D341Med (cell line): ENCODE measurements at regions not wholly inside any gene's neighbourhood (a gene's known extent, or its start where the extent isn't known, plus 50 kb on each side); places are given as distances from the start of the nearest gene placed in this dataset.

Source experiments
- DNase-seq: peaks from one replicate; pipeline ENCODE4 v3.0.0; 2012; ENCODE audit warnings: low spot score

DNA sequence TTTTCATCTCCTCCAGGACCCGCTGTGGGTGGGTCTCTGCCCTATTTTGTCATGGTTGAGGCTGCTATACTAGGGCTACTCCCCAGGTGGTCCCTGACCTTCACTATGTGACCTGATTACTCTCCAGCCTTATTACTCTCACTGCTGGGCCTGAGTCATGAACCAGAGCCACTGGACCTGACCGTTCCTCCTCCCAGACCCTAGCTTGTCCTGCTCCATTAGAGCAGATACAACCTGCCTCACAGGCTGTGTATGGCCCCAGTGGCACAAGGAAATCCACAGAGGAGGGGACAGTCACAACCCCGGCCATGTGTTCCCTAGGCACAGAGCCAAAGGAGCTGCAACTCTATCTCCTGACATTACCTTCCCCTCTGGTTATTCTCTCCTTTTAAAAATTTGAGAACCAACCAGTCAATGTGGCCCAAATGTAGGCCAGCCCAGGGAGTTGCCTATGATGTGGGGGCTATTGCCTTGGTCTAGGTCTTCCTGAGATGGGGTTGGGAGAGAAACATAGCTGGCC is 96.0 kb upstream of the FSTL4 start:
- no peak for DNase-seq

- DNase-seq, result no peak
These were observed 95.3 kb upstream of the FSTL4 start for GRCh38 chr5:133707629-133708028.

GRCh38 chr5:133706506-133707430 is 94.4 kb upstream of the FSTL4 start:
- no peak for DNase-seq

GRCh38 chr5:133705331-133705730 is 93.0 kb upstream of the FSTL4 start:
- no peak for DNase-seq

DNA sequence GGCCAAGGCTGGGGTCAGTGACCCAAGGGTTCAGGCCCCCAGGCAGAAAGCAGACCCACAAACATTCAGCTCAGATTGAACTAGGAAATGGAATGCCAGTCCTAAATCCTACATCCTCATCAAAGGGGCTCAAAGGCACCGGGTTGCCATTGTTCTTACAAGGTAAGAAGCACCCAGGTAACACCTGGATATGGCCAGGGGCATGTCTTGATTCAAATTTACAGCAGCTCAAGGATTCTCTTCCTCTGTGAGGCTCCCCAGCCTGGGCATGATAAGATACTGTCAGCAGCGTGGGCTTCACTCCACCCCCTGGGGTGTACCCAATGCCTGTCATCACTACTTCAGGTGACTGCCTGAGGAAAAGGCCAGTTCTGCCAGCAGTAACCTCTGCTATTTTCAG is 92.1 kb upstream of the FSTL4 start:
- no peak for DNase-seq

DNA sequence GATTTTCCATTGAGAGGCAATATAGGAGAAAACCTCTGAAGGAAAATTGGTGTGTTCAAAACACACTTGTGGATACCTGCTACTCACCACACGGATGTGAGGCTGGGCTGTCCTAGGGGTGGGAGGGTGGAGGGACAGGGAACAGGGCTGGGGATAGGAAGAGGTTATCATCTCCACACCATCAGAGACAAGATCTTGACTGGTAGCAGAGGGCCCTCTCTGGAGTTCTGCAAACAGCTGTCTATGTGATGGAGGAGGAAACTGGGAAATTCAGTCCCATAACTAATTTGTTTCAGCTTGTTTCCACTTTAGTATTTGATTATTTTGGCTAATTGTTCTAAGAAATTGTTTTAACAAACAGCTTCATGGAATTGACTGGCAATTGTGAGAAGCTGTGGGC is 91.6 kb upstream of the FSTL4 start:
- no peak for DNase-seq

DNA sequence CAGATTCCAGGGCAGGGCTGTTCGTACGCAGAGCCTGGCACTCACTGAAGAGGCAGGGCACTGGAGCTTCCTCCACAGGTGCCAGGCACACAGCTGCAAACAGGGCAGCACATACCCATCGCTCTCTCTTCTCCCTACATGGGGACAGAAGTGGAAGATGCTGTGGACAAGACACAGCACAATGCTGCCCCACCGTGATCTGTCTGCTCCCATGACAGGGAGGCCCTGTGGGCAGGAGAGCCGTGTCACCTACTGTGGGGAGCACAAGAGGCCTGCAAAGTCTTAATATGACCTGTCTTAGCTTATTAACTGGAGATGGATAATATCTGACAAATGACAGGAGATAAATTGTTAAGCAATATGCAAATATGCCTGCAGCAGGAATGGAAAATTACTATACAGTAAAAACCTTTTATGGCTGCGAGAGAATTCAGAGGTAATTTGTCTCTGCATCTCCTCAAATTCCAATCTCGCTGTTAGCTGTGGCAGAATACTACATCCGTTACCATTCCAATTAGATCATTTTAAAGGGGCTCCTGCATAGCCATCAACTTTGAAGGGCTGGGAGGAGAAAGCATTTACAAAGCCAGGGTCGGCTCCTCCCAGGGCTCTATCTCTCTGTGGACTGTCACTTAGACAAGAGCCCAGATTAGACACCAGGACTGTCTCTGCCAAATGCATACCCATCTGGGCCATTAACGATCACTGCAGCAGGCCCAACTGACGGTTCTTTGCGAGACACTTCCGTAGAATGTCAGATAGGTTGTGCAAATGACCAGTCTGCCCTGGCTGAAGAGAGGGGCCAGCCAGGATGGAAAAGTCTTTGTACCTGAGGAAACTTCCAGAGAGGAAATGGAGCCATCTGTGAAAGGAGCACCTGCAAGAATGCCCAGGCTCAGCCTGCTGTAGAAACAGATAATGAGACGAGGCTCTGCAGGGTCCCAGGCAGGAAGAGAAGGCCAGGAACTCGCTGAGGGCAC is 90.7 kb upstream of the FSTL4 start:
- DNase-seq, result no peak

DNA sequence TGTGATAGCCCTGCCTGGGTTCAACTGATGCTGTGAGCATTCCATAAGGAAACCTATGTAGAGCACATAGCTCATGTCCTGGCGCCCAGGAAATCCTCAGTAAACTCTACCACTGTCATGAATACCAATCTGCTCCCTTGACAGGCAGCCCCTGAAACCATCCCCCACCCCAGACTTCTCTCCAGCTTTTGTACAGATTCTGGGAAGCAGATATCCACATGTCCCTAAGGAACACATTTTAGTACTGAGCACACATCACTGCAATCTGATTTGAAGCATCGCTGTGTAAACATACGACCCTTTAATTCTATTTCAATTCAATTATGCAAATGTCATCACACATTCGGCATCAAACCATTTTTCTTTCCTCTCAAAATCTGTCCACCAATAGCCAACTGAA is 89.5 kb upstream of the FSTL4 start:
- DNase-seq, result no peak

DNA sequence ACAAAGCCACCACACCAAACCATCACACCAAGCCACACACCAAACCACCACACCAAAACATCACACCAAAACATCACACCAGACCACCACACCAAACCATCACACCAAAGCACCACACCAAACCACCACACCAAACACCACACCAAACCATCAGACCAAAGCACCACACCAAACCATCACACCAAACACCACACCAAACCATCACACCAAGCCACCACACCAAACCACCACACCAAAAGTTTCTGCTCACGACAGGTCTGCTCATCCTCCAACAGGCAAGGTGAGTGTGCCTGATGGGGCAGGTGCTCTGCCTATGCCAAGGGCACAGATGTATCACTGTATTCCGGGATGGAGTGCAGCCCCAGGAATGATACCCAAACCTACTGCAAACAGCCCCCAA is 87.9 kb upstream of the FSTL4 start:
- DNase-seq, result no peak

- no peak for DNase-seq
These were observed 86.5 kb upstream of the FSTL4 start for GRCh38 chr5:133698646-133699526.

GRCh38 chr5:133698259-133698554 is 85.9 kb upstream of the FSTL4 start:
- DNase-seq, result no peak

GRCh38 chr5:133697536-133698258 is 85.4 kb upstream of the FSTL4 start:
- DNase-seq, result no peak

DNA sequence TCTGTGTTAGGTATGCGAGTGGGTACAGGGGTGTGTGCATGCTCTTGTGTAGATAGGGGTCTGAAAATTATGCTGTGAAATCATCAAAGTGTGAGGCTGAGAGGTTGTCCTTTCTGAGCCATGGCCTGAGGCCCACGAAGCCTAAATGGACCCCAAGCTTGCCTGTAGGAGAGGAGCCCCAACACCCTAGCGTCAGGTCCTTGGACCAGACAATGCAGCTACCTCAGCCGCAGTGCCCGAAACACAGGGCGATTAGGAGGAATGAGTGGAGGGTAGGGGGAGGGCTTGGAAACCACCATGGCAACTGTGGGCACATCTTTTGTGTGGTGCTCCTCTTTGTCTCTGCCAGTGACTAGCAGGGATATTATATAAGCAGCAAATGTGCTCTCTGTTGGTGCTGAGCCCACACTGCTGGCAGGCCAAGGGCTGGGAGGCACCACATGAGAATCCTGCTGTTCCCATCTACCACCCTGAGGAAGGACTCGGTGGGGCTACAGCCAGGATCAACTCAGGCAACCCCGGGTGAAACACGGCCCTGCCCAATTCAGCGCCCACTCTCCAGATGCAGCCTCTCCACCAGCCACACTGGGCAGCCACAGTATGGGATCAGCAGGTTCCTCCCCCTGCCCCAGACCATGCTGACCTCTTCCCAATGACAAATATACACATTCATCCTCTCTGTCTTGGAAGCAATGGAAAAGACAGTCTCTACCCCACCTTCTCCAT is 84.6 kb upstream of the FSTL4 start:
- no peak for DNase-seq

DNA sequence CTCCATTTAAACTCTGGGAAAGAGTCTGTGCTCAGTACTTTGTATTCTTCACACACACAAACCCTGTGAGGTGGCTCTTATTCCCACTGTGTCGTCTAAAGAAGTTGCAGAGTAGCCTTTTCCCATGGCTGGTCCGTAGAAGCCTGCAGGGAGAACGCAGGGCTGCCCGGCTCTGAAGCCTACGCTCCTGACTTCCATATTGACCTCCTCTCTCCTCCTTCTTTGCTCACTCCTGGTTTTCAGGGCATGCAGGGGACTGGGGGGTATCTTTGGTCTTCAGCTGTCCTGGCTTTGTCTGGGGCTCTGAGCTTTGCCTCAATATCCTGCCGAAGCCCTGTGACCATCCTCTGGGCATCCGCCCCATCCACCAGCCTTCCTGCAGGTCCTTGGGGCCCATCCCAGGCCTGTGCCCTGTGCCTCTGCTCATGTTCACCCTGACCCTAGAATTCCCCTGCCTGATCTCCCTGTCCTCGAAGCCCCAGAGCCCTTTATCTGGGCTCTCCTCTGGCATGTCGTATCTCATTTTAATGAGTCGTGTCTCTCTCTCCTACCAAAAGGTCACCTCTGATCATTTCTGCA is 83.8 kb upstream of the FSTL4 start:
- DNase-seq, result no peak

DNA sequence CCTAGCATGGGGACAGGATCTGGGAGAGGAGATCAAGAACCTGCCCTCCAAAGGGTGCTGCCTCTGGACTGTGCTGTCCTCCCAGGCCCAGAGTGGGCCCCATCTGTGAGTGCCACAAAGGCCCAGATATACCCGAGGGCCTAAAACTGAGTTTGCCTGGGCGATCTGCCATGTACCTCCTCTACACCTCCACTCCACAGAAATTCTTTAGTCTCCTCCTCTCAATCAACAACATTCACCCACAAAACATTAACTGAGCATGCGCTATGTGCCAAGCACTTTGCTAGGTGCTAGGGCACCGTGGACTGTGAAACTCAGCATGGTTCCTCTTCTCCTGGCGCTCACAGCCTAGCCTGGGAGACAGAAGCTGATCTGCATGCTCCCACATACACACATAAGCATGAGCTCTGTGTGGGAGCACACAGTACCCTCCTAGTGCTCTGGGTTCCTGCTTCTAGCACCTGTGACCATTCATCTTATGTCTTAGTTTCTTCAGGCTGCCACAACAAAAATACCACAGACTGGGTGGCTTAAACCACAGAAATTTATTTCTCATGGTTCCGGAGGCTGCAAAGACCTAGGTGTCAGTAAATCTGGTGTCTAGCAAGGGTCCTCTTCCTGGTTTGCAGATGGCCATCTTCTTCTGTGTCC is 82.0 kb upstream of the FSTL4 start:
- DNase-seq, result no peak

- no peak for DNase-seq
These were observed 79.1 kb upstream of the FSTL4 start for GRCh38 chr5:133691448-133691847.

GRCh38 chr5:133690746-133691145 is 78.4 kb upstream of the FSTL4 start:
- DNase-seq, result no peak

DNA sequence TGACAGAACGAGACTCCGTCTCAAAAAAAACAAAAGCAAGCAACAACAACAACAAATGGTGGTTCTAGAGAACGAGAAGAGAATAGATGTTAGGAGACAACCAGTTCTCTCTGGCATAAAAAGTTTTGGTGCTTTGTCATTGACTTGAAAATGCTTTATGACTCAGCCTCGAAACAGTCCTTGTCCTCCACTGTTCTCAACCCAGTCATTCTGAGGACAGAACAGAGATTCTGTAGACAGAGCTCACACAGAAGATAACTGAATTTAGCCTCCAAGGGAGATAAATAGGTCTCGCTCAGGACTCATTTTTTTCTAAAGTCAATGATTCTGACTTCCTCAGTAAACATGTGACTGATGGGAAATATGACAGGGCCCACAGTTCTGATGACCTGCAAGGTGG is 76.0 kb upstream of the FSTL4 start:
- no peak for DNase-seq

DNA sequence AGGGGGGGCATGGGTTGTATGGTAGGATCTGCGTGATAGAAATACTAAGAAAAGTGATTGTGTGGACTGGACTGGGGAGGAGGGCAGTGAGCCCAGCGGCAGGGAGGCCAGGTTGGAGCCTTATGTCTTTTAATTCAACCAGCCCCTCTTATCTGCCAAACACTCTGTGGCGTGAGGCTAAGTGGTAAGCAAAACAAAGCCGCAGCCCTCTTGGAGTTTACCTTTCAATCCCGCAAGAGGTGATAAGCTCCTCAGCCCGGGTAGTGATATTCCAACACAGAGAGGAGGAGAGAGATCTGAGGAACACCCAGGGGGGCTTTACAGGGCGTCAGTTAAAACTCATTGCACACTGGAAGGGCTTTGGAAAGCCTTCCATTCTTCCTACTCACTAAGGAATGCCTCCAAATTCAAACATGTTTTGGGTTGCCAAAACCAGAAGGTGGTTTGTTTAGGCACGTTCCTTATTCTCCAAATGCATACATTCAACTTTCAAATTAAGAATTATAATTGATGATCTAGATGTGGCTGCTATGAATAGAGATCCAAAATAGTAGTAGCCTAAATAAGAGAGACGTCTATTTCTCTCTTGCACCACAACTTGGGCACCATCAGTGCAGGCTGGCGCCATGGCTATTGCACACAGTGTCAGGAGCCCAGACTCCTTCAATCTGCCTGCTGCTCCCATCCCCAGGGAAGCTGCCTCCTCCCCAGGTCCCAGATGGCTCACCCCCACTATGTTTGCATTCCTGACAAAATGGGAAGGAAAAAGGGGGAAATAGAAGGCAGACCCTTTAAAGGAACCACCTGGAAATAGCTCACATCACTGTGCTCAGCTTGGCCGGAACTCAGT is 75.1 kb upstream of the FSTL4 start:
- no peak for DNase-seq
